GM12865 (cell line): ENCODE measurements at regions not wholly inside any gene's neighbourhood (a gene's known extent, or its start where the extent isn't known, plus 50 kb on each side); places are given as distances from the start of the nearest gene placed in this dataset.
"Not testable (repeated sequence)": the region's sequence is repeated elsewhere in the genome, so short reads cannot be mapped to it uniquely, and the experiment has no call there.

Experiments
- DNase-seq: peaks from one replicate; pipeline ENCODE4 v3.0.0; 2010; ENCODE audit warnings: low read depth
- H3K4me3 ChIP-seq: 2 replicates; pipeline ENCODE4 v1.5.1; 2011; ENCODE audit warnings: mild to moderate bottlenecking, low read depth, low read length, control low read depth
- CTCF ChIP-seq: IDR thresholded peaks from 2 replicates; pipeline ENCODE4 v1.5.1; 2011; ENCODE audit warnings: low read length, control low read depth, low read depth, inconsistent platforms; ENCODE audit not compliant: insufficient read depth; ENCODE audit errors: missing control alignments

DNA sequence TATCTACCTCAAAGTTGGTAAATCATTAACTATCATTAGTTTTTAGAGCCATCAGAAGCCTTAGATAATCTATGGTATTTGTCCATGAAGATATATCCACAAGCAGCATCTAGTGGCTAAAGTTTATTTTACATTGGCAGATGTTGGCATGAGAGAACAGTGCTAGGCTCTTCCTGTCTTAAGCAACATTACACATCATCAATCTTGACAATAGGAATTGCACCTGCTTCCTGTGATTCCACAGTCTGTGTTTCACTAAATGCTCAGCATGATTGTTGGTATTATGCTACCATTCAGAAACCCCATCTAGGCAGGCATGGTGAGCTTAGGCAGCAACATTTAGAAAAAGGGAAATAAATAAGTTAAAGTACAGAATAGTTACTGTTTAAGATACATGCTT lies 246.6 kb downstream of the SLCO4C1 start:
- DNase-seq, result no peak
- TF ChIP-seq CTCF, result no peak
- H3K4me3 ChIP-seq, result no peak overlapping the region

- no peak for DNase-seq
- no peak overlapping the region for H3K4me3 ChIP-seq
- TF ChIP-seq CTCF, result no peak
Observed at GRCh38 chr5:102048940-102049339, 247.1 kb downstream of the SLCO4C1 start.

GRCh38 chr5:102047073-102047472 lies 249.0 kb downstream of the SLCO4C1 start:
- not testable (repeated sequence) for DNase-seq, H3K4me3 ChIP-seq

DNA sequence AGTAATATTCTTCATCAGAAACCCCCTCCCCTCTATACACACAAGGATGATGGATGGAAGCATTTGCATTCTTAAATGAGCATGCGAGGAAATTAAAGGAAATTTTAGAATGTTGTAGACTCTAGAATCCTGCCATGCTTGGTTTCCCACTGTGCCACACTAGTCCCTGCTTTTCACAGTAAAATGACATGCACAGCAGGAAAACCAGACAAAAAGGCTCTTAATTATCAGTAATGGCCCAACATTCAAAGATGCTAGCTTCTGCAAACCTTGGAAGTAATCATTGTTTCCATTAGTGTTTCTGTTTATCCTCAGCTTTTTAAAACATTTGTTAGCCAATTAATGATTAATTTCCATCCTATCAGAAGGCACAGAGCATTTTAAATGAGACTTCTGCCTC lies 255.8 kb downstream of the SLCO4C1 start:
- no peak for TF ChIP-seq CTCF
- DNase-seq, result no peak
- H3K4me3 ChIP-seq, result no peak overlapping the region

- no peak overlapping the region for H3K4me3 ChIP-seq
- no peak for DNase-seq
- TF ChIP-seq CTCF, result no peak
Observed at GRCh38 chr5:102036927-102037326, 259.2 kb downstream of the SLCO4C1 start.

GRCh38 chr5:102031711-102032110 lies 264.4 kb downstream of the SLCO4C1 start:
- TF ChIP-seq CTCF, result no peak
- no peak overlapping the region for H3K4me3 ChIP-seq
- no peak for DNase-seq

DNA sequence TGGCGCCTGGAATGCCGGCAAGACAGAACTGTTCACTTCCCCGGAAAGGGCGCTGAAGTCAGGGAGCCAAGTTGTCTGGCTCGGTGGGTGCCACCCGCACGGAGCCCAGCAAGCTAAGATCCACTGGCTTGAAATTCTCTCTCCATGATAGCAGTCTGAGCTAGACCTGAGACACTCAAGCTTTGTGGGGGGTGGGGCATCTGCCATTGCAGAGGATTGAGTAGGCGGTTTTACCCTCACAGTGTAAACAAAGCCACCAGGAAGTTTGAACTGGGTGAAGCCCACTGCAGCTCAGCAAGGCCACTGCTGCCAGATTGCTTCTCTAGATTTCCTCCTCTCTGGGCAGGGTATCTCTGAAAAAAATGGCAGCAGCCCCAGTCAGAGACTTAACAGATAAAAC lies 277.4 kb downstream of the SLCO4C1 start:
- no peak for DNase-seq
- TF ChIP-seq CTCF, result no peak
- no peak overlapping the region for H3K4me3 ChIP-seq

DNA sequence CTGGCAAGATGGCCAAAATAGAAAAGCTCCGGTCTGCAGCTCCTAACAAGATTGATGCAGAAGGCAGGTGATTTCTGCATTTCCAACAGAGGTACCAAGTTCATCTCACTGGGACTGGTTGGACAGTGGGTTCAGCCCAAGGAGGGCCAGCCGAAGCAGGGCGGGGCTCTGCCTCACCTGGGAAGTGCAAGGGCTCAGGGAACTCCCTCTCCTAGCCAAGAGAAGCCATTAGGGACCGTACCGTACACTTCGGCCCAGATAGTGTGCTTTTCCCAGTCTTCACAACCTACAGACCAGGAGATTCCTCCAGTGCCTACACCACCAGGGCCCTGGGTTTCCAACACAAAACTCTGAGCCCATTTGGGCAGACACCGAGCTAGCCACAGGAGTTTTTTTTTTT lies 277.8 kb downstream of the SLCO4C1 start:
- DNase-seq, result no peak
- no peak overlapping the region for H3K4me3 ChIP-seq
- no peak for TF ChIP-seq CTCF
